ENCODE measurements at regions not wholly inside any gene's neighbourhood (a gene's known extent, or its start where the extent isn't known, plus 50 kb on each side); places are given as distances from the start of the nearest gene placed in this dataset.

GRCh38 chrX:125378205-125378604 is 58.5 kb downstream of the TEX13C start:
- DNase-seq (no peak), ATAC-seq (no peak)
- no peaks in the 10 kb centered on the region for H3K27me3 ChIP-seq (ENCODE audit: low read depth)
- intact Hi-C loops (cut with DNase I), result no loop called here
- no peak overlapping the region for H3K27ac ChIP-seq
- no peaks in the 10 kb centered on the region for H3K36me3 ChIP-seq
- H3K4me3 ChIP-seq, result no peak overlapping the region
- H3K9me3 ChIP-seq, result no peaks in the 10 kb centered on the region
- TF ChIP-seq CTCF (IDR thresholded peaks at IDR 0.05), result no peak
- no peaks in the 10 kb centered on the region for H3K4me1 ChIP-seq

GRCh38 chrX:125378770-125379169 is 59.1 kb downstream of the TEX13C start:
- Histone ChIP-seq H3K27me3 (ENCODE audit: low read depth) (no peaks in the 10 kb centered on the region), H3K9me3 (no peaks in the 10 kb centered on the region), H3K4me1 (no peaks in the 10 kb centered on the region), H3K36me3 (no peaks in the 10 kb centered on the region), H3K4me3 (no peak overlapping the region), H3K27ac (no peak overlapping the region)
- intact Hi-C loops (cut with DNase I), result no loop called here
- ATAC-seq, result no peak
- no peak for DNase-seq
- TF ChIP-seq CTCF (IDR thresholded peaks at IDR 0.05), result no peak

- Histone ChIP-seq H3K4me3 (no peak overlapping the region), H3K36me3 (no peaks in the 10 kb centered on the region), H3K27ac (no peak overlapping the region), H3K27me3 (ENCODE audit: low read depth) (no peaks in the 10 kb centered on the region), H3K4me1 (no peaks in the 10 kb centered on the region), H3K9me3 (no peaks in the 10 kb centered on the region)
- no peak for ATAC-seq
- DNase-seq, result no peak
- intact Hi-C loops (cut with DNase I), result no loop called here
- TF ChIP-seq CTCF (IDR thresholded peaks at IDR 0.05), result no peak
Observed at GRCh38 chrX:125382148-125382628, 62.5 kb downstream of the TEX13C start.

- DNase-seq, result no peak
- Histone ChIP-seq H3K9me3 (no peaks in the 10 kb centered on the region), H3K27me3 (ENCODE audit: low read depth) (no peaks in the 10 kb centered on the region), H3K4me1 (no peaks in the 10 kb centered on the region), H3K36me3 (no peaks in the 10 kb centered on the region), H3K27ac (no peak overlapping the region), H3K4me3 (no peak overlapping the region)
- ATAC-seq, result no peak
- TF ChIP-seq CTCF (IDR thresholded peaks at IDR 0.05), result no peak
- intact Hi-C loops (cut with DNase I), result no loop called here
Observed at GRCh38 chrX:125382889-125383288, 63.2 kb downstream of the TEX13C start.

GRCh38 chrX:125384867-125385266 is 65.2 kb downstream of the TEX13C start:
- Histone ChIP-seq H3K27ac (no peak overlapping the region), H3K4me1 (no peaks in the 10 kb centered on the region), H3K9me3 (no peaks in the 10 kb centered on the region), H3K4me3 (no peak overlapping the region), H3K27me3 (ENCODE audit: low read depth) (no peaks in the 10 kb centered on the region), H3K36me3 (no peaks in the 10 kb centered on the region)
- ATAC-seq (no peak), DNase-seq (no peak)
- intact Hi-C loops (cut with DNase I), result no loop called here
- TF ChIP-seq CTCF (IDR thresholded peaks at IDR 0.05), result no peak

- intact Hi-C loops (cut with DNase I), result no loop called here
Observed at GRCh38 chrX:125387945-125388344, 68.3 kb downstream of the TEX13C start.

More at GRCh38 chrX:125387945-125388344, 68.3 kb downstream of the TEX13C start:
- no peak for TF ChIP-seq CTCF (IDR thresholded peaks at IDR 0.05)
- Histone ChIP-seq H3K27me3 (ENCODE audit: low read depth) (no peaks in the 10 kb centered on the region), H3K4me3 (no peak overlapping the region), H3K9me3 (no peaks in the 10 kb centered on the region), H3K27ac (no peak overlapping the region), H3K4me1 (no peaks in the 10 kb centered on the region), H3K36me3 (no peaks in the 10 kb centered on the region)
- no peak for ATAC-seq
- DNase-seq, result no peak

Measured in lower lobe of right lung (tissue), 2 donors.